AG09319 (cell line): ENCODE measurements at regions not wholly inside any gene's neighbourhood (a gene's known extent, or its start where the extent isn't known, plus 50 kb on each side); places are given as distances from the start of the nearest gene placed in this dataset.

Experiments used
- DNase-seq: peaks from one replicate; pipeline ENCODE4 v3.0.0-alpha.2; 2010; ENCODE audit warnings: low read depth; ENCODE audit errors: extremely low read depth
- TF ChIP-seq, protein P1 (sequence below): IDR thresholded peaks from 2 replicates; pipeline ENCODE4 v1.5.1; 2011; ENCODE audit warnings: low read depth, mild to moderate bottlenecking, inconsistent platforms, low read length, moderate library complexity

DNA sequence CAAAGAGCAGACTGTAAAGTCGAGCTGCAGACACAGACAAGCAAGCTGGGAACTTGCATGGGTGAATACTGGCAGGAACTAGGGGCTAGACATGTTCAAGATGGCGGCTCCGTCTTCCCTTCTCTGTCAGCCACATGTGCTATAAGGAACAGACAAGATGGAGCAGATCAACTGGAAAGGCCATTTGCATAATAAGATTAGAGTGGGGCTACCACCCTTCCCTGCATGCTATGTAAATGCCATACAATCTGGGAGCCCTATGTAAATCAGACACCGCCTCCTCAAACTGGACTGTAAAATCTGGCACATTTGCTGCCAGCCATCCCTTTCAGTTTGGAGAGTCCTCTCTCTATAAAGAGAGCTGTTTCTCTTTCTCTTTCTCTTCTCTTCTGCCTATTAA, 640.1 kb upstream of the CDH8 start:
- no peak for DNase-seq
- TF ChIP-seq, protein P1, sequence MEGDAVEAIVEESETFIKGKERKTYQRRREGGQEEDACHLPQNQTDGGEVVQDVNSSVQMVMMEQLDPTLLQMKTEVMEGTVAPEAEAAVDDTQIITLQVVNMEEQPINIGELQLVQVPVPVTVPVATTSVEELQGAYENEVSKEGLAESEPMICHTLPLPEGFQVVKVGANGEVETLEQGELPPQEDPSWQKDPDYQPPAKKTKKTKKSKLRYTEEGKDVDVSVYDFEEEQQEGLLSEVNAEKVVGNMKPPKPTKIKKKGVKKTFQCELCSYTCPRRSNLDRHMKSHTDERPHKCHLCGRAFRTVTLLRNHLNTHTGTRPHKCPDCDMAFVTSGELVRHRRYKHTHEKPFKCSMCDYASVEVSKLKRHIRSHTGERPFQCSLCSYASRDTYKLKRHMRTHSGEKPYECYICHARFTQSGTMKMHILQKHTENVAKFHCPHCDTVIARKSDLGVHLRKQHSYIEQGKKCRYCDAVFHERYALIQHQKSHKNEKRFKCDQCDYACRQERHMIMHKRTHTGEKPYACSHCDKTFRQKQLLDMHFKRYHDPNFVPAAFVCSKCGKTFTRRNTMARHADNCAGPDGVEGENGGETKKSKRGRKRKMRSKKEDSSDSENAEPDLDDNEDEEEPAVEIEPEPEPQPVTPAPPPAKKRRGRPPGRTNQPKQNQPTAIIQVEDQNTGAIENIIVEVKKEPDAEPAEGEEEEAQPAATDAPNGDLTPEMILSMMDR = no peak

DNA sequence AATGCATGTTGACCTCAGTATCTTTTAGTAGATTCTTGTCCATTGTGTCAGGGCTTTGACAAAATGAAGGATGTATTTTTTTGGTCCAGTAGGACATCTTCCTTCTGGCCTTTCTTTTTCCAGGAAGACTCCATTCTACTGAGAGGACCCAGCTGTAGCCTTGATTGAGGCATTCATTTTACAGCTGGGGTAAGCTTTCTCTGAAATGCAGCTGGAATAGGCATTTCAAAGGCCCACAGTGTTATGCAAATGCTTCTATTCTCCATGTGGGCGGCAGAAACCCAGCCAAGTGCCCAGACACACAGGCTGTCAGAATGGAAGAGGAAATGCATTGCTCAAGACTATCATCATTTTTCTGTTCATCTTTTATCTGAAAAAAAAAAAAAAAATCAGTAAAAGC, 629.0 kb upstream of the CDH8 start:
- TF ChIP-seq, protein P1 = no peak
- DNase-seq = no peak

DNA sequence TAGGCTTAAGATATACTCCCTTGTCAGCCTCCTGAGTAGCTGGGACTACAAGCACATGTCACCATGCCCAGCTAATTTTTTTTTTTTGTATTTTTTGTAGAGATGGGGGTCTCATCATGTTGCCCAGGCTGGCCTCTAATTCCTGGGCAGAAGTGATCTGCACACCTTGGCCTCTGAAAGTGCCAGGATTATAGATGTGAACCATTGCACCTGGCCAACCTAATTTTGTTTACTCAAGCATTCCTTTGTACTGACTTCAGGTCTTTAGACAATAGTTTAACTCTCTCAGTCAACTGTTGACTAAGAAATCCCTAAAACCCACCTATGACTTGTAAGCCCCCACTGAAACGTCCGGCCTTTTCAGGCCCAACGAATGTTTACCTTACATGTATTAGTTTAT, 628.3 kb upstream of the CDH8 start:
- DNase-seq = no peak
- TF ChIP-seq, protein P1 = no peak

DNA sequence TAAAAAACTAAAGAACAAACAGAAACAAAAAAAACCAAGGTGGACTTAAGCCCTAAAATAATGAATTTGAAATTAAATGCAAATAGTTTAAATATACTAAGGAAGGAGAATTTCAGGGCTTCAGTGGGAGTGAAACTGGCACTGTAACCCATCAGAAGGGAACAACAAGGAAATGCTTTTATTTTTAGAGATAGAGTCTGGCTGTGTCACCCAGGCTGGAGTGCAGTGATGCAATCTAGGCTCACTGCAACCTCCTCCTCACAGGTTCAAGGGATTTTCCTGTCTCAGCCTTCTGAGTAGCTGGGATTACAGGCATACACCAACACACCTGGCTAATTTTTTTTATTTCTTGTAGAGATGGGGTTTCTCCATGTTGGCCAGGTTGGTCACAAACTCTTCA, 625.2 kb upstream of the CDH8 start:
- TF ChIP-seq, protein P1 = no peak
- no peak for DNase-seq

DNA sequence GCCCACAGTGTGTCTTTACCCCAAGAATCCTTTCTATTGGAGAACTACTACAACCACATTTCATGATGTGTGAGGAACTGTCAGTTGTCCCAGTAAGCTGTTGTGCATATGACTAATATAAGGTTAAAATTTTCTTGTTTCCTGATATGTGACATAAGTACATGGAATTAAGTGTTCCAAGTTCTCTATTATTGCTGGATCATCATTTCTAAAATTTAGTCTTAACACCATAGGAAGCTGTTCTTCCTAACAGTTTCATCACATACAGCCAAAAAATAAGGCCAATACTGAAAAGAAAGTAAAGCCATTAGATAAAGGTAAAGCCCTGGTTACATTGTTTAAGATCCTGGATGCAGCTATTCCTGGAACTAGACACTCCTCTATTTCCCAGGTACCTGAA, 620.9 kb upstream of the CDH8 start:
- DNase-seq = no peak
- TF ChIP-seq, protein P1 = no peak

DNA sequence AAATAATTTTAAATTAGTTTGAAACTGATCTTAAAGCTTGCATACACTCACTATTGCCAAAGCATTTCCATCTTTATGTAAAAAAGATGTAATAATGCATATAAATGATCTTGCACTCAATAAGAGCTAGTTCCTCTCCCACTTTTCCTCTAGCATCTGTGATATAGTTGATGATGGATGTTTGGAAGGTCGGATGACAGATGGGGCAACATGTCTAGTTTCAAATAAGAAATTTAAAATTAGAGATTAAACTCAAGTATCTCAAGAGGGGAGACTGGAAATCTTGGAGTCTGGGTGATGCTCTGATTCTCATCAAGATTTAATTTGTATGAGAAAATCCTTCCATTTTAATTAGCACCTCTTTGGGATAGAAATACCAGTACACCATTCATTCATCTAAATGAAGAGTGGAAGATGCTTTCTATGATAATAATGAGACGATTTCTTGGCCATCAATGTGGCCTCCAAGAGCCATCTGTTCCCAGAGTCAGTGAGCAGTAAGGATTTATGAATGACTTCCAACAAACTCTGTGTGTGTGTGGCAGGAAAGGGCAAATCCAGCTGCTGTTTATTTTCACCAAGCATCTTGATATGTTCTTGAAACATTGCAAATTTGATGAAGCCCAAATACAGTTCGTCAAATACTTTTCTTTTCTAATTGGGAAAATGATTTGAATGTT, 616.3 kb upstream of the CDH8 start:
- TF ChIP-seq, protein P1 = no peak
- no peak for DNase-seq

DNA sequence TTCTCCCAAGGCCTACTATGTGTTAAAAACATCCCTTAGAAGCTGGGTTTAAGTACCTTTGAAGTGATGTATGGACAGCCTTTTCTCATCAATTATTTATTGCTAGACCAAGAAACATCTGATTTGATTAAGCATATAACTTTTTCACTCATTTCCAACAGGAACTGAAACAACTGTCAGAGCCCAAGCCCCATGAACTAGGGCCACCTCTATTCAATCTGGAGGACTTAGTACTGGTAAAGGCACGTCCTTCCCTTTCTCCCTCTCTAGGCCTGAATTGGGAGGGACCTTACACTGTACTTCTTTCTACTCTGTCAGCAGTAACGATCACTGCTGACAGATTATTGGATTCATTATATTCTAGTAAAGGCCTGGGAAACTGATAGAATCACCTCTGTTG, 612.0 kb upstream of the CDH8 start:
- no peak for DNase-seq
- TF ChIP-seq, protein P1 = no peak
